ENCODE measurements at regions not wholly inside any gene's neighbourhood (a gene's known extent, or its start where the extent isn't known, plus 50 kb on each side); places are given as distances from the start of the nearest gene placed in this dataset.

- no peaks in the 10 kb centered on the region for H3F3A ChIP-seq (ENCODE audit: control insufficient read depth, insufficient read depth)
- no peaks in the 10 kb centered on the region for H3K79me2 ChIP-seq (ENCODE audit: control insufficient read depth, low read length)
- no peaks in the 10 kb centered on the region for H4K20me1 ChIP-seq (ENCODE audit: control insufficient read depth, insufficient read depth, low read depth, low read length)
- no peak overlapping the region for H3K4me2 ChIP-seq (ENCODE audit: low read length)
- no peak overlapping the region for H3K4me3 ChIP-seq (ENCODE audit: low read length)
- H3K36me3 ChIP-seq (ENCODE audit: control insufficient read depth, low read length) = no peaks in the 10 kb centered on the region
- no peaks in the 10 kb centered on the region for H3K9me3 ChIP-seq (ENCODE audit: control insufficient read depth, insufficient read depth, low read length)
- no peaks in the 10 kb centered on the region for H3K4me1 ChIP-seq (ENCODE audit: control insufficient read depth, low read length)
- no peaks in the 10 kb centered on the region; the same call in 1 of the 2 replicates for H3K27me3 ChIP-seq (ENCODE audit: control insufficient read depth, low read length)
- TF ChIP-seq EZH2phosphoT487 (IDR thresholded peaks at IDR 0.05; ENCODE audit: borderline replicate concordance, low read length) (no peak), CTCF (IDR thresholded peaks at IDR 0.05; ENCODE audit: low read depth, low read length, poor library complexity, severe bottlenecking) (no peak)
- H3K27ac ChIP-seq (ENCODE audit: low read depth, low read length) = no peak overlapping the region
- no peaks in the 10 kb centered on the region for H3K9me2 ChIP-seq (replicated peaks; ENCODE audit: control insufficient read depth, low read length)
Observed at GRCh38 chr9:16155878-16156277, 603.0 kb downstream of the CCDC171 start.

- H4K20me1 ChIP-seq (ENCODE audit: control insufficient read depth, insufficient read depth, low read depth, low read length) = no peaks in the 10 kb centered on the region
- H3K79me2 ChIP-seq (ENCODE audit: control insufficient read depth, low read length) = no peaks in the 10 kb centered on the region
- H3K36me3 ChIP-seq (ENCODE audit: control insufficient read depth, low read length) = no peaks in the 10 kb centered on the region
- H3K4me3 ChIP-seq (ENCODE audit: low read length) = no peak overlapping the region
- H3K27me3 ChIP-seq (ENCODE audit: control insufficient read depth, low read length) = no peaks in the 10 kb centered on the region; the same call in 1 of the 2 replicates
- no peak overlapping the region for H3K27ac ChIP-seq (ENCODE audit: low read depth, low read length)
- TF ChIP-seq CTCF (IDR thresholded peaks at IDR 0.05; ENCODE audit: low read depth, low read length, poor library complexity, severe bottlenecking) (no peak), EZH2phosphoT487 (IDR thresholded peaks at IDR 0.05; ENCODE audit: borderline replicate concordance, low read length) (no peak)
- no peaks in the 10 kb centered on the region for H3K9me2 ChIP-seq (replicated peaks; ENCODE audit: control insufficient read depth, low read length)
- no peaks in the 10 kb centered on the region for H3F3A ChIP-seq (ENCODE audit: control insufficient read depth, insufficient read depth)
- no peak overlapping the region for H3K4me2 ChIP-seq (ENCODE audit: low read length)
- H3K4me1 ChIP-seq (ENCODE audit: control insufficient read depth, low read length) = no peaks in the 10 kb centered on the region
- no peaks in the 10 kb centered on the region for H3K9me3 ChIP-seq (ENCODE audit: control insufficient read depth, insufficient read depth, low read length)
Observed at GRCh38 chr9:16157216-16157615, 604.4 kb downstream of the CCDC171 start.

- H3F3A ChIP-seq (ENCODE audit: control insufficient read depth, insufficient read depth) = no peaks in the 10 kb centered on the region
- TF ChIP-seq EZH2phosphoT487 (IDR thresholded peaks at IDR 0.05; ENCODE audit: borderline replicate concordance, low read length) (no peak), CTCF (IDR thresholded peaks at IDR 0.05; ENCODE audit: low read depth, low read length, poor library complexity, severe bottlenecking) (no peak)
- no peaks in the 10 kb centered on the region for H3K9me3 ChIP-seq (ENCODE audit: control insufficient read depth, insufficient read depth, low read length)
- no peak overlapping the region for H3K4me2 ChIP-seq (ENCODE audit: low read length)
- no peak overlapping the region for H3K4me3 ChIP-seq (ENCODE audit: low read length)
- H3K79me2 ChIP-seq (ENCODE audit: control insufficient read depth, low read length) = no peaks in the 10 kb centered on the region
- no peak overlapping the region for H3K27ac ChIP-seq (ENCODE audit: low read depth, low read length)
- no peaks in the 10 kb centered on the region for H3K4me1 ChIP-seq (ENCODE audit: control insufficient read depth, low read length)
- H3K9me2 ChIP-seq (replicated peaks; ENCODE audit: control insufficient read depth, low read length) = no peaks in the 10 kb centered on the region
- no peaks in the 10 kb centered on the region for H3K36me3 ChIP-seq (ENCODE audit: control insufficient read depth, low read length)
- H4K20me1 ChIP-seq (ENCODE audit: control insufficient read depth, insufficient read depth, low read depth, low read length) = no peaks in the 10 kb centered on the region
- no peaks in the 10 kb centered on the region; the same call in 1 of the 2 replicates for H3K27me3 ChIP-seq (ENCODE audit: control insufficient read depth, low read length)
Observed at GRCh38 chr9:16157651-16158050, 604.8 kb downstream of the CCDC171 start.
